Progenitor cell of endocrine pancreas (in vitro differentiated cells): ENCODE measurements at regions not wholly inside any gene's neighbourhood (a gene's known extent, or its start where the extent isn't known, plus 50 kb on each side); places are given as distances from the start of the nearest gene placed in this dataset.
A peak's percentile ranks its signal among the peaks of the same experiment; 100 is the strongest.

Experiments used
- DNase-seq: peaks from one replicate; pipeline ENCODE4 v3.0.0; 2021; ENCODE audit warnings: low spot score; ENCODE audit not compliant: unreplicated experiment
- H3K27ac Mint-ChIP-seq: 2 replicates; pipeline ENCODE4 v1.8.0; 2021; ENCODE audit warnings: mild to moderate bottlenecking, moderate library complexity, mixed read lengths
- H3K27me3 Mint-ChIP-seq: 2 replicates; pipeline ENCODE4 v1.8.0; 2021; ENCODE audit warnings: mixed read lengths
- H3K36me3 Mint-ChIP-seq: 2 replicates; pipeline ENCODE4 v1.8.0; 2022; ENCODE audit warnings: mixed read lengths; ENCODE audit not compliant: insufficient read depth
- H3K4me1 Mint-ChIP-seq: 2 replicates; pipeline ENCODE4 v1.8.0; 2021; ENCODE audit warnings: low read depth, mixed read lengths
- H3K4me3 Mint-ChIP-seq: 2 replicates; pipeline ENCODE4 v1.8.0; 2021; ENCODE audit warnings: low read depth, mild to moderate bottlenecking, moderate library complexity, mixed read lengths
- H3K9me3 Mint-ChIP-seq: 2 replicates; pipeline ENCODE4 v1.8.0; 2021; ENCODE audit warnings: low read depth, mixed read lengths
- TF ChIP-seq, protein P1 (sequence below): fragments of 200-600 bp; sonication (generic); IDR thresholded peaks from one replicate; pipeline ENCODE4 v1.5.0; 2021; ENCODE audit warnings: antibody characterized with exemption, mild to moderate bottlenecking; ENCODE audit not compliant: unreplicated experiment

DNA sequence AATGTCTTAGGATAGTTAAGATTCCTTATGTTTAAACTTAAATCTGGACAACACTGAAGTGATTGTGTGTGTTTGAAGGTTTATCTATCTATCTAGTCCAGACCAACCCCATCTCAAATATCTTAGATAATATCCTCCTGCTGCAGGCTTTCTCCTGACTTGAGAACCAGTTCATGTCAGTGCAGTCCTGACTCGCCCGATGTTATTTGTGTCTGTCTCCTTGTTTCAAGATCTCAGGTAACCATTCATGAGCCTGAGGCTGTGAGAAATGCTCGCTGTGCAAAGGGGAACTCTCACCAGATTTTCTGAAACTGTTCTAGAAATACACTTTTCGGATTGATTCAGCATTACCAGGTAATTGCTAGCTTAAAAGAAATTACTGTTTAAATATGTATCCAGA lies 356.2 kb downstream of the SNAPC1 start:
- peaks cover 75% of the 10 kb centered on the region for H3K27me3 Mint-ChIP-seq
- no peak for DNase-seq
- H3K36me3 Mint-ChIP-seq, result no peaks in the 10 kb centered on the region
- no peaks in the 10 kb centered on the region for H3K9me3 Mint-ChIP-seq
- TF ChIP-seq, protein P1, sequence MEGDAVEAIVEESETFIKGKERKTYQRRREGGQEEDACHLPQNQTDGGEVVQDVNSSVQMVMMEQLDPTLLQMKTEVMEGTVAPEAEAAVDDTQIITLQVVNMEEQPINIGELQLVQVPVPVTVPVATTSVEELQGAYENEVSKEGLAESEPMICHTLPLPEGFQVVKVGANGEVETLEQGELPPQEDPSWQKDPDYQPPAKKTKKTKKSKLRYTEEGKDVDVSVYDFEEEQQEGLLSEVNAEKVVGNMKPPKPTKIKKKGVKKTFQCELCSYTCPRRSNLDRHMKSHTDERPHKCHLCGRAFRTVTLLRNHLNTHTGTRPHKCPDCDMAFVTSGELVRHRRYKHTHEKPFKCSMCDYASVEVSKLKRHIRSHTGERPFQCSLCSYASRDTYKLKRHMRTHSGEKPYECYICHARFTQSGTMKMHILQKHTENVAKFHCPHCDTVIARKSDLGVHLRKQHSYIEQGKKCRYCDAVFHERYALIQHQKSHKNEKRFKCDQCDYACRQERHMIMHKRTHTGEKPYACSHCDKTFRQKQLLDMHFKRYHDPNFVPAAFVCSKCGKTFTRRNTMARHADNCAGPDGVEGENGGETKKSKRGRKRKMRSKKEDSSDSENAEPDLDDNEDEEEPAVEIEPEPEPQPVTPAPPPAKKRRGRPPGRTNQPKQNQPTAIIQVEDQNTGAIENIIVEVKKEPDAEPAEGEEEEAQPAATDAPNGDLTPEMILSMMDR, result no peak
- no peak overlapping the region for H3K27ac Mint-ChIP-seq
- peaks cover 9% of the 10 kb centered on the region for H3K4me1 Mint-ChIP-seq
- peak overlapping the region; percentile 50 for H3K4me3 Mint-ChIP-seq

- Mint-ChIP-seq H3K36me3 (no peaks in the 10 kb centered on the region), H3K27me3 (peaks cover 71% of the 10 kb centered on the region), H3K4me3 (peak overlapping the region; percentile 50), H3K9me3 (no peaks in the 10 kb centered on the region), H3K4me1 (peaks cover 9% of the 10 kb centered on the region), H3K27ac (no peak overlapping the region)
- DNase-seq, result no peak
- TF ChIP-seq, protein P1, result no peak
Measured at GRCh38 chr14:62118871-62119270, 356.7 kb downstream of the SNAPC1 start.

DNA sequence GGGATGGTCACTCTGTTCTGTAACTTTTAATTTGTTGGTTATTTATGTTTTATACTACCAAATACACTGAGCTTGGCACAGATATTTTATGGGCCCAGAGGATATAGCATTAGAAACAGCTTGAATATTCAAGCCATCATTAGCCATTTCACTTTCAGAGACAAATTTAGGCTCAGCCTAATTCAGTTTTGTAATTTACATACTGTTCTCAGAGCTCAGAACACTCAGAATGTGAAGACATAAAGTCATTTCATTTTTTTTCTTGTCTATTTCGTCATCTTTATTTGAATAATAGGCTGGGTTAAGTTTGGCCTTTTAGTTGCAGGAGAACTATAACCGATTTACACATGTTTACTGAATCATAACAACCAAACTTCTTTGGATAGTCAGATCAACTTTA lies 361.7 kb downstream of the SNAPC1 start:
- Mint-ChIP-seq H3K4me1 (peaks cover 7% of the 10 kb centered on the region), H3K4me3 (no peak overlapping the region), H3K9me3 (no peaks in the 10 kb centered on the region), H3K27me3 (peaks cover 39% of the 10 kb centered on the region), H3K27ac (no peak overlapping the region), H3K36me3 (no peaks in the 10 kb centered on the region)
- DNase-seq, result no peak
- TF ChIP-seq, protein P1, result no peak

- no peaks in the 10 kb centered on the region for H3K9me3 Mint-ChIP-seq
- no peak overlapping the region for H3K4me3 Mint-ChIP-seq
- TF ChIP-seq, protein P1, result no peak
- H3K36me3 Mint-ChIP-seq, result no peaks in the 10 kb centered on the region
- DNase-seq, result no peak
- peaks cover 7% of the 10 kb centered on the region for H3K4me1 Mint-ChIP-seq
- H3K27me3 Mint-ChIP-seq, result peaks cover 28% of the 10 kb centered on the region
- H3K27ac Mint-ChIP-seq, result no peak overlapping the region
Measured at GRCh38 chr14:62125793-62126192, 363.6 kb downstream of the SNAPC1 start.

DNA sequence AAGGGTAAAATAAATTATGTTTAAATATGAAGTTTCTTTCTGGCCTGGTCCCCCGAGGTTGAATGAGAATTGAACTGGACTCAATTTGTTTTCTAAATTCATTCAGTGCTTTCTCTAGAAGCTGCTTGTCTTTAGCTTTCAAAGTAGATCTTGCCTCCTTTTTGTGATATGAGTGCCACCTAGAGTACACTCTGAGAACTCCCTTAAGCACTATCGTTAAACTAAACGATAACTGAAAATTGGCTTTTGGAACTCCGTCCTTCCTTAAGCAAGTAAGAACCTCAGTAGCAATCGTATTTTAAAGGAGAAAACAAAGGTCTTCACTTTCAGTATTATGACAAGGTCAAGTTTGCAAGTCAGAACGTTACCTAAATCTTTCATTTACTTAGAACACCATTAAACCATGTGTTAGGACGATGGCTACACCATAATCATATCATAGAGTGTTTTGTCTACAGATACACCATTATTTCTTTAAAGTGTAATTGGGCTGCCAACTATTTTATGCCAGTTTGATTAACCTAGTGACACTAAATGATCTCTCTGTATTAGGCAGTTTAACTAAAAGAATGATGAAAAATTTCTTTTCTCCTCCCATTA lies 364.8 kb downstream of the SNAPC1 start:
- no peaks in the 10 kb centered on the region for H3K9me3 Mint-ChIP-seq
- no peak overlapping the region for H3K4me3 Mint-ChIP-seq
- no peak for DNase-seq
- peaks cover 24% of the 10 kb centered on the region for H3K27me3 Mint-ChIP-seq
- H3K27ac Mint-ChIP-seq, result no peak overlapping the region
- H3K4me1 Mint-ChIP-seq, result peaks cover 7% of the 10 kb centered on the region
- H3K36me3 Mint-ChIP-seq, result no peaks in the 10 kb centered on the region
- TF ChIP-seq, protein P1, result peak; percentile 79
